ENCODE measurements at regions not wholly inside any gene's neighbourhood (a gene's known extent, or its start where the extent isn't known, plus 50 kb on each side); places are given as distances from the start of the nearest gene placed in this dataset.
"Not testable (repeated sequence)": the region's sequence is repeated elsewhere in the genome, so short reads cannot be mapped to it uniquely, and the experiment has no call there.

GRCh38 chr15:59764775-59765174, 75.7 kb upstream of the BNIP2 start:
- no peak for DNase-seq

- no peak for DNase-seq
Observed at GRCh38 chr15:59762558-59762957, 73.4 kb upstream of the BNIP2 start.

- DNase-seq, result not testable (repeated sequence)
Observed at GRCh38 chr15:59760256-59760655, 71.1 kb upstream of the BNIP2 start.

GRCh38 chr15:59751552-59752413, 62.7 kb upstream of the BNIP2 start:
- no peak for DNase-seq

GRCh38 chr15:59746777-59747176, 57.7 kb upstream of the BNIP2 start:
- DNase-seq, result no peak

GRCh38 chr15:59741274-59741906, 52.3 kb upstream of the BNIP2 start:
- DNase-seq, result peak; percentile 10

- no peak for DNase-seq
Observed at GRCh38 chr15:59739557-59740186, 50.6 kb upstream of the BNIP2 start.

Measured in suppressor macrophage treated with lipopolysaccharide for 4 hours (primary cell).